ENCODE measurements at regions not wholly inside any gene's neighbourhood (a gene's known extent, or its start where the extent isn't known, plus 50 kb on each side); places are given as distances from the start of the nearest gene placed in this dataset.

DNA sequence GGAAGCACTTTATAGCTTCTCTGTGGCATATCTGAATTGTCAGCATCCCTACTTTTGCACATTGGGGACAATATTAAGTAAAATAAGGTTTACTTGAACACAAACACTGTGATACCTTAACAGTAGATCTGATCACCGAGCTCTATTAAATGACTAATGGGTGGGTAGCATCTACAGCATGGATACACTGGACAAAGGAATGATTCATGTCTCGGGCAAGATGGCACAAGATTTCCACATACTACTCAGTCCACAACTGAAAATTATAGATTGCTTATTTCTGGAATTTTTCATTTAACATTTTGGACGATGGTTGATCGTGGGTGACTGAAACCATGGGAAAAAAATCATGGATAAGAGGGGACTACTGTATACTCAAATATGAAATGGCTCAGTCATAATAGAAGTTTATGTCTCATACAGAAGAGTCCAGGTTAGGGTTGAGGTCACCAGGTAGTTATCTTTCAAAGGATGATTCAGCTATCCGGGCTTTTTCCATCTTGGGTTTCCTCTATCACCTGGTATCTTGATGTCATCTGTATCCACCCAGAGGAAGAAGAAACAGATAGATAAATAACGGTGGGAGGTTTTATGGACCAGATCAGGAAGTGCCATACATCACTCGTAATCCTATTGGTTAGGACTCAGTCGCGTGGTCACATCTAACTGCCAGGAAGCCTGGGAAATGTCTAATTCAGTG, 320.0 kb upstream of the RARB start:
- no peak overlapping the region for H3K27ac ChIP-seq
- TF ChIP-seq, protein P1, sequence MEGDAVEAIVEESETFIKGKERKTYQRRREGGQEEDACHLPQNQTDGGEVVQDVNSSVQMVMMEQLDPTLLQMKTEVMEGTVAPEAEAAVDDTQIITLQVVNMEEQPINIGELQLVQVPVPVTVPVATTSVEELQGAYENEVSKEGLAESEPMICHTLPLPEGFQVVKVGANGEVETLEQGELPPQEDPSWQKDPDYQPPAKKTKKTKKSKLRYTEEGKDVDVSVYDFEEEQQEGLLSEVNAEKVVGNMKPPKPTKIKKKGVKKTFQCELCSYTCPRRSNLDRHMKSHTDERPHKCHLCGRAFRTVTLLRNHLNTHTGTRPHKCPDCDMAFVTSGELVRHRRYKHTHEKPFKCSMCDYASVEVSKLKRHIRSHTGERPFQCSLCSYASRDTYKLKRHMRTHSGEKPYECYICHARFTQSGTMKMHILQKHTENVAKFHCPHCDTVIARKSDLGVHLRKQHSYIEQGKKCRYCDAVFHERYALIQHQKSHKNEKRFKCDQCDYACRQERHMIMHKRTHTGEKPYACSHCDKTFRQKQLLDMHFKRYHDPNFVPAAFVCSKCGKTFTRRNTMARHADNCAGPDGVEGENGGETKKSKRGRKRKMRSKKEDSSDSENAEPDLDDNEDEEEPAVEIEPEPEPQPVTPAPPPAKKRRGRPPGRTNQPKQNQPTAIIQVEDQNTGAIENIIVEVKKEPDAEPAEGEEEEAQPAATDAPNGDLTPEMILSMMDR (conservative IDR thresholded peaks at IDR 0.05), result no peak
- TF ChIP-seq ZFX (IDR thresholded peaks at IDR 0.05), result no peak

DNA sequence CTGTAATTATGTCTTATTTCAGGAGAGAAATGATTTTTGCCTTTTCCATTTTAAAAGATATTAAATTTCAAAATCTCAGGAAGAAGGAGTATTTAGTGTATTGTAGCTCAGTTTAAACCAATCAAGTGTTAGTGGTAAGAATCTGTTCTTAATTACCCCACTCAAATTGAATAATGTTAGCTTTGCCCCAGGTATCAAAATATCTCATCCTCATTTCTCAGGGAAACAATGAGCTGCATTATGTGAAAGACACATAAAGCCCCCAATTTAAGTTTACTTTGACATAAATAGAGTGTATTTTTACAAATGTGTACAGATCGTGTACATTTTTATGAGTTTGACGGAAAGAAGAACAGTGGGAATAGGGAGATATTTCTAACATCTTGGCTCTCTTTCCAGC, 317.4 kb upstream of the RARB start:
- TF ChIP-seq, protein P1 (conservative IDR thresholded peaks at IDR 0.05), result no peak
- TF ChIP-seq ZFX (IDR thresholded peaks at IDR 0.05), result no peak
- no peak overlapping the region for H3K27ac ChIP-seq

DNA sequence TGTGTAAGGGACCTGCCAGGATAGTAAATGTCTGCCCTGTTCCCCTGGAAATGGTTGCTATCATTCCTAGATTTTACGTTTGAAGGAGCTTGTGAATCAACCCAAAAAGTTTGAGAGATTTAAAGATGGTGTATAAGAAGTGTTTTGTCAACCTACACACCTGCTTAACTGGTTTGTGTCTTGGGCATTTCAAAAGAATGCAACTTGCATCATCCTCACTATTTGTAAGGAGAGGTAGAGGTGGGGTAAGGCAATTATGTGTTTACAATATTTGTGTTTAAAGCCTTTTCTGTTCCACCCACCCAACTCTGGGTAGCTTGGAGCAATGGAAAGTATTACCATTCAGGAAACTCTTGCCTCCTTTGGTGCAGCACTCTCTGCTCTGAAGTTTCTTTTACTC, 314.2 kb upstream of the RARB start:
- H3K27ac ChIP-seq, result no peak overlapping the region

GRCh38 chr3:25114532-25114931, 313.5 kb upstream of the RARB start:
- TF ChIP-seq, protein P1 (conservative IDR thresholded peaks at IDR 0.05), result no peak
- TF ChIP-seq ZFX (IDR thresholded peaks at IDR 0.05), result no peak

More for the DNA sequence above, 314.2 kb upstream of the RARB start:
- no peak for TF ChIP-seq ZFX (IDR thresholded peaks at IDR 0.05)
- TF ChIP-seq, protein P1 (conservative IDR thresholded peaks at IDR 0.05), result no peak

GRCh38 chr3:25117005-25117593, 311.0 kb upstream of the RARB start:
- H3K27ac ChIP-seq, result no peak overlapping the region
- TF ChIP-seq ZFX (IDR thresholded peaks at IDR 0.05), result no peak
- TF ChIP-seq, protein P1 (conservative IDR thresholded peaks at IDR 0.05), result no peak

More at GRCh38 chr3:25114532-25114931, 313.5 kb upstream of the RARB start:
- no peak overlapping the region for H3K27ac ChIP-seq

GRCh38 chr3:25119682-25120081, 308.4 kb upstream of the RARB start:
- H3K27ac ChIP-seq, result no peak overlapping the region
- TF ChIP-seq ZFX (IDR thresholded peaks at IDR 0.05), result no peak
- TF ChIP-seq, protein P1 (conservative IDR thresholded peaks at IDR 0.05), result no peak

DNA sequence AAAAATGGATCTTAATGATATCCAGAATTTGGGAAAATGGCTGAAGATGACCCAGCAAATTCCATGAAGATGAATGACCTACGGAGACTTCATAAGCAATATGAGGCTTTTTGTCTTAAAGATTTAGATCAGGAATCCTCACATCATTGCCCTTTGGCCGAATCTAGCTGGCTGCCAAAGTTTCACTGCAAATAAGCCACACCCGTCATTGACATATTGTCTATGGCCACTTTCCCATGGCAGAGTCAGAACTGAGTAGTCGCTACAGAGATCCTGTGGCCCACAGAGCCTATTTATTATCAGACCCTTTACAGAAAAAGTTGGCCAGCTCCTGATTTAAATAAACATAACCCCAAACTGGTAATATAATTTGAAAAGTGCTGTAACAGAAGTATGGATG, 307.4 kb upstream of the RARB start:
- no peak for TF ChIP-seq ZFX (IDR thresholded peaks at IDR 0.05)
- TF ChIP-seq, protein P1 (conservative IDR thresholded peaks at IDR 0.05), result no peak
- H3K27ac ChIP-seq, result no peak overlapping the region

Measured in C4-2B (cell line).